Pancreas (tissue), 10 donors: ENCODE measurements at regions not wholly inside any gene's neighbourhood (a gene's known extent, or its start where the extent isn't known, plus 50 kb on each side); places are given as distances from the start of the nearest gene placed in this dataset.

Experiments
- ATAC-seq, 4 donors: fragments of 200-7000 bp; cut with Tn5 transposase; one replicate each; pipeline versions ENCODE4 v1.8.0 to v1.9.1; 2020; ENCODE audit warnings: mild to moderate bottlenecking in 4 of 4, moderate library complexity in 4 of 4
- DNase-seq, 6 donors: peaks; one replicate each; pipeline ENCODE4 v3.0.0-alpha.2; 2020
- FAIRE-seq: peaks from 2 replicates; lab custom pipeline; 2012; peaks lifted over from hg19 to GRCh38; lab: Jason Lieb, UNC
- H3K27ac ChIP-seq, 4 donors: fragments of 200-600 bp; sonication (generic); 1 replicate in 3 of 4; 2 replicates in 1 of 4; pipeline versions ENCODE4 v1.5.0 to v1.8.0; 2020
- H3K27me3 ChIP-seq, 4 donors: fragments of 200-600 bp; one replicate each; pipeline ENCODE4 v1.8.0; 2021
- H3K36me3 ChIP-seq, 3 donors: fragments of 200-600 bp; sonication (generic) in 1 of 3; one replicate each; pipeline versions ENCODE4 v1.5.0 to v1.8.0; 2020 to 2021
- H3K4me1 ChIP-seq, 3 donors: fragments of 200-600 bp; one replicate each; pipeline ENCODE4 v1.8.0; 2021
- H3K4me3 ChIP-seq, 4 donors: fragments of 200-600 bp; sonication (generic) in 2 of 4; one replicate each; pipeline versions ENCODE4 v1.5.0 to v1.8.0; 2020 to 2021
- H3K9me3 ChIP-seq, 4 donors: fragments of 200-600 bp; one replicate each; pipeline ENCODE4 v1.8.0; 2021
- CTCF ChIP-seq, 4 donors: fragments of 200-600 bp; sonication (generic) in 3 of 4; IDR thresholded peaks; one replicate each; pipeline versions ENCODE4 v1.5.0 to v1.8.0; 2021; ENCODE audit warnings: antibody characterized with exemption in 4 of 4
- WGBS, 2 donors: extraction: QIAGEN DNeasy Blood & Tissue Kit; methylation state at CpG; one replicate each; pipeline ENCODE4 v1.1.7; 2013; 5-methylcytosine and 5-hydroxymethylcytosine counted together
- intact Hi-C, 3 donors: fragments of 100-400 bp; cut with DNase I; formaldehyde crosslinking; loops; one replicate each; pipeline versions ENCODE4 v1.11.1 to v1.14.2; 2022
- donor health status: healthy with polysubstance abuse.
- donor health status: DM: no; HTN: no; CAD: no; lungs with moderate emphysema.
- donor health status: DM: no; HTN: no; CAD: no.
- donor health status: control.
- donor health status: control.
- donor health status: Bipolar disorder and iron deficiency.
- donor health status: DM: yes; HTN: yes; CAD: no.
- donor health status: DM: no; HTN: no; CAD: no.
- donor health status: DM: no; HTN: no; CAD: no.
- donor health status: DM: yes; HTN: yes; CAD: no.

- intact Hi-C loops, result no loop called here
- FAIRE-seq (no peak), ATAC-seq (no peak), DNase-seq (no peak)
- TF ChIP-seq CTCF (IDR thresholded peaks at IDR 0.05), result no peak
- H3K27ac ChIP-seq, result no peak overlapping the region
- H3K4me3 ChIP-seq, result no peak overlapping the region
- 61 to 81% methylated on average over 2 of the region's 2 CpGs for WGBS, 2 donors
- H3K27me3 ChIP-seq, result no peaks in the 10 kb centered on the region
- H3K9me3 ChIP-seq, result no peaks in the 10 kb centered on the region
- H3K36me3 ChIP-seq, result no peaks in the 10 kb centered on the region
- no peaks in the 10 kb centered on the region for H3K4me1 ChIP-seq
Observed at GRCh38 chr7:49287653-49288052, 363.3 kb downstream of the CDC14C start.

DNA sequence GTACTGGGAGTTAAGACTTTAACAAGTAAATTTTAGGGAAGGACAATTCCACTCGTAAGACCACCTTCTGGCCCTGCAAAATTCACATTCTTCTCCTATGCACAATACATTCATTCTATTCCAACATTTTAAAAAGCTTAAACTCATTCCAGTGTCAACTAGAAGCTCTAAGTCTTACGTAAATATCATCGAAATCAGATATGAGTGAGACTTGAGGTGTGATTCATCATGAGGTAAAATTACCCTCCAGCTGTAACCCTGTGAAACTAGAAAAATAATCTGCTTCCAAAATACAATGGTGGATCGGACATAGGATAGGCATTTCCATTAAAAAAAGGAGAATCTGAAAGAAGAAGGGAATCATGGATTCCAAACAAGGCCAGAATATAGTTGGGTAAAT is 370.3 kb downstream of the CDC14C start:
- Histone ChIP-seq H3K27me3 (no peaks in the 10 kb centered on the region), H3K27ac (no peak overlapping the region), H3K9me3 (no peaks in the 10 kb centered on the region), H3K4me1 (no peaks in the 10 kb centered on the region), H3K4me3 (no peak overlapping the region), H3K36me3 (no peaks in the 10 kb centered on the region)
- FAIRE-seq, result no peak
- 65 to 76% methylated on average over 4 of the region's 4 CpGs for WGBS, 2 donors
- ATAC-seq, result no peak
- TF ChIP-seq CTCF (IDR thresholded peaks at IDR 0.05), result no peak
- DNase-seq, result no peak
- intact Hi-C loops, result no loop called here

DNA sequence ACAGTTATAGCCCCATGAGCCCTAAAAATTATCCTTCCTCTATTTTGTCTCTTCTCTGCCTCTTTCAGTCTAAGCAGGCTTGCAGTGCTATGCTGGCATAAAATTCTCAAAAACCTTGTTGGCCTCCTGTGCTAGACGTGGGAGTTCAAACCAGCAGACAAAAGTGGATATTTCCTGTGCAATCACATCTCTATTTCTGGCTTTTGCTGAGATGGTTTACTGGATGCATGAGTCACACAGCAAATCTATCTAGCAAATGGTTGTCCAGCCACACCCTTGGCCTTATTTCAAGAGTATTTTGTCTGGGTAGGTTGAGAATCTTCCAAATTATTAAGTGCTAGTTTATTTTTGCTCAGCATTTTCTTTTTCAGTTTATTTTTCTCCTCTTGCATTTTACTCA is 370.8 kb downstream of the CDC14C start:
- Histone ChIP-seq H3K9me3 (no peaks in the 10 kb centered on the region), H3K27me3 (no peaks in the 10 kb centered on the region), H3K36me3 (no peaks in the 10 kb centered on the region), H3K4me3 (no peak overlapping the region), H3K4me1 (no peaks in the 10 kb centered on the region), H3K27ac (no peak overlapping the region)
- FAIRE-seq (no peak), DNase-seq (no peak), ATAC-seq (peak in 2 of 4 donors; percentile 28 to 44)
- 30 to 33% methylated on average over 1 of the region's 1 CpG for WGBS, 2 donors
- intact Hi-C loops, result no loop called here
- TF ChIP-seq CTCF (IDR thresholded peaks at IDR 0.05), result no peak

DNA sequence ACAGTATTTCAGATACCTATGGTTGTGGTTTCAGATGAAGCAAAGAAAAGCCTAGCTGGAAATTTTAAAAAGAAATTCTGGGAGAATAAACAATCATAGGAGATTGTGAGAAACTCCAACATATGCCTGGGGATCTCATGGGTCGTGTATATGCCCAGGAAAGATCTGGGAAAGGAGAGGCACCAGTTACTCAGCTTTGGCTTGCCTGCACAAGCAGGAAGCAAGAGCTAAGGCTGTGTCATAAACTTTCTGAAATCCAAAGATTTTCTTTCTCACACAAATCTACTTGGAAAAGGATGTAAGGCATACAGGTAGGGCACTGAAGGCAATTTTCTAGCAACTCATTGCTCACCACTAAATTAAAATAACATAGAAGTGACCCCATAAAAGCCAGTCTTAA is 373.6 kb downstream of the CDC14C start:
- Histone ChIP-seq H3K4me1 (no peaks in the 10 kb centered on the region), H3K9me3 (no peaks in the 10 kb centered on the region), H3K4me3 (no peak overlapping the region), H3K27ac (no peak overlapping the region), H3K27me3 (no peaks in the 10 kb centered on the region), H3K36me3 (no peaks in the 10 kb centered on the region)
- DNase-seq (no peak), ATAC-seq (no peak), FAIRE-seq (no peak)
- TF ChIP-seq CTCF (IDR thresholded peaks at IDR 0.05), result no peak
- intact Hi-C loops, result no loop called here
- 32 to 47% methylated on average over 1 of the region's 1 CpG for WGBS, 2 donors

DNA sequence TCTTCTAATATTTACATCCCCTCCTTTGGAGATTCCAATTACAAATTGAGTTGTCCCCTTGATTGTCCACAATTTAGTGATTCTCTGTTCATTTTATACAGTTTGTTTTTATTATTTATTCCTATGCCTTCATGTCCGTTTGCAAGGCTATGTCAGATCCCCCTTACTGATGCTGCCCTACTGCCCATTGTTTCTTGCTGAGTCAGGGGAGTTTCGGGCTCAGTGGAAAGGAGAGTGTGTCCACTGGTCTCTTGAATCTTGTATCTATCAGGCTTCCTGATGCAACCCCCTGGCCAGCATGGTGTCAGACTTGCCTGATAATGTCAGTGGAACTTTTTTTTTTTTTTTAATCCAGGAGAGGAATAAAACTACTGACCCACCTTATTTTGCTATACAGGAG is 384.4 kb downstream of the CDC14C start:
- Histone ChIP-seq H3K27ac (no peak overlapping the region), H3K27me3 (no peaks in the 10 kb centered on the region), H3K9me3 (no peaks in the 10 kb centered on the region), H3K4me3 (no peak overlapping the region), H3K4me1 (no peaks in the 10 kb centered on the region), H3K36me3 (no peaks in the 10 kb centered on the region)
- TF ChIP-seq CTCF (IDR thresholded peaks at IDR 0.05), result no peak
- intact Hi-C loops, result no loop called here
- 46 to 50% methylated on average over 2 of the region's 2 CpGs for WGBS, 2 donors
- no peak for ATAC-seq
- no peak for DNase-seq
- FAIRE-seq, result no peak
